ENCODE measurements at regions not wholly inside any gene's neighbourhood (a gene's known extent, or its start where the extent isn't known, plus 50 kb on each side); places are given as distances from the start of the nearest gene placed in this dataset.

GRCh38 chr1:184826001-184826400, 71.3 kb upstream of the EDEM3 start:
- no peak overlapping the region for H3K4me3 ChIP-seq (ENCODE audit: low read length)
- no peak for DNase-seq (ENCODE audit: low read depth)
- TF ChIP-seq CTCF (conservative IDR thresholded peaks at IDR 0.05; ENCODE audit: low read length), result no peak

DNA sequence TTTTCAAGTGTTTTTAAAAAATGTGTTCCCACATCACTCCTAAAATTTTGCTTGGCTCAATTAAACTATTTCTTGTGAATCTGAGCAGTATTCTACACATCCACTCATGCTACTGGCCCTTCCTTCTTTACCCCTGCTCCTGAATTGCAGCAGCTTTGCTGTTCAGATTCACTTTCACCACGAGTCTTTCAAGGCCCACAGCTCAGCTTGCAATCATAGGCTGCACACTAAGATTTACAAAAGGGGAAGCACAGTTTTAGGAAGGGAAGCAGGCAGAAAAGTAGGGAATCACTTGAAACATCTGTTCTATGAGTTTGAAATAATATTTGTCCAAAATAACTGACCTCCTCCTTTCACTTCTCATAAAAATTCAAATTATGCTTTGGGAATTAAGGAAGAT, 70.9 kb upstream of the EDEM3 start:
- DNase-seq (ENCODE audit: low read depth), result no peak
- no peak overlapping the region for H3K4me3 ChIP-seq (ENCODE audit: low read length)
- TF ChIP-seq CTCF (conservative IDR thresholded peaks at IDR 0.05; ENCODE audit: low read length), result no peak

DNA sequence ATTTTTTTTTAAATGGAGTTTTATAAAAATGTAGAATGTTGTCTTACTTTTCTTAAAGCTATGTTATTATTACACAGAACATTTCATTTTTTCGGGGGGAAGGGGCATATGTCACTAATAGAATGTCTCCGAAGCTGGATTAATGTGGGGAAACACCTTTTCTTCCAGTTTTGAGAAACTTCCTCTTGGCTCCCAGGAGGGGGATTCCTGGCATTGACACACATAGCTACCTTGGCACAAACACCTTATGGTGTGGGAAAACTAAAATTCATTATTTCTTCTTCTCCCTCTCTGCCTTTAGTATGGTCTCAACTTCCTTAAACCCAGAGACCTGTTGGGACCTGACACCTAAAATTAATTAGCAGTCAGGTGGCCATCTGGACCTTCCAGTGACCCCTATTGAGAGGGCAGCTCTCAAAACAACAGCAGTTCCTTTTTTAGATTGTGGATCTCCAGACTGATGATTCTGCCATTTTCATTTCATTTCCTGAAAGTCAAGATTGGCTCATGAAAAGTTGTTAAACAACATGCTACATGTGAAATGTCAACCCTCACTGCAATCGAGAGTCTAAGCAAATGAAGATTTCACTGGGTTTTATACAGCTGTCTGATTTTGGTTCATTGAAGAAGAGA, 70.1 kb upstream of the EDEM3 start:
- no peak overlapping the region for H3K4me3 ChIP-seq (ENCODE audit: low read length)
- TF ChIP-seq CTCF (conservative IDR thresholded peaks at IDR 0.05; ENCODE audit: low read length), result no peak
- DNase-seq (ENCODE audit: low read depth), result no peak

- TF ChIP-seq CTCF (conservative IDR thresholded peaks at IDR 0.05; ENCODE audit: low read length), result no peak
- no peak overlapping the region for H3K4me3 ChIP-seq (ENCODE audit: low read length)
- DNase-seq (ENCODE audit: low read depth), result no peak
These were observed 68.4 kb upstream of the EDEM3 start for GRCh38 chr1:184823080-184823479.

DNA sequence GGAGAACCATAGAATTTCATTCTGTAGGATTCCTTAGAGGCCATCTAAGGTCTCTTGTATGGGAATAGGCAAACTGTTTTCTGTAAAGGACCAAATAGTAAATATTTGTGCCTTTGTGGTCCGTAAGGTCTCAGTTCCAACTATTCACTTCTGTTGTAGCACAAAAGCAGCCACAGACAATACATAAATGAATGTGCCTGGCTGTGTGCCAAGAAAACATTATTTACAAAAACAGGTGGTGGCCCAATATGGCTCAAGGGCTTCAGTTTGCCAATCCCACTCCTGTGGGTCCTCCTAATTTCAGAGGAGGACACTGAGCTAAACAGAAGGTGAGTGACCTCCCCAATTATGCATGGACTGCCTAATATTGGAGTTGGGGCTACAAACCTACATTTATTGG, 67.6 kb upstream of the EDEM3 start:
- DNase-seq (ENCODE audit: low read depth), result no peak
- no peak for TF ChIP-seq CTCF (conservative IDR thresholded peaks at IDR 0.05; ENCODE audit: low read length)
- no peak overlapping the region for H3K4me3 ChIP-seq (ENCODE audit: low read length)

DNA sequence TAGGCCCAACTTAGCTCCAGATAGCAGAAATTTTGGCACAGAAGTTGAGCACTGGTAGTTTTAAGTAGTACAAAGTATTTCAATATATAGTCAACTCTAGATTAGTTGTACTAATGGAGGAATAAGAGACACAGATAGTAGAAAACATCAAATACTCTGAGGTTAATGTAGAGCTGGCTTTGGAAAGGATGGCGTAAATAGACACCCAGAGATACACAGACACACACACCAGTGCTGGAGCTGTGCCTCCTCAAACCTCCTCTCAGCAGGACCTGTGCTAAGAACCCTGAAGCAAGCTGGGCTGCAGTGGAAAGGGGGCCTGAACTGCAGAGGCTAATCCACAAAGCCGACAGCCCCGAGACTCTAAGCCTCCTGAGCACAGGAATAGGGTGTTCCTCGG, 67.0 kb upstream of the EDEM3 start:
- TF ChIP-seq CTCF (conservative IDR thresholded peaks at IDR 0.05; ENCODE audit: low read length), result no peak
- no peak for DNase-seq (ENCODE audit: low read depth)
- H3K4me3 ChIP-seq (ENCODE audit: low read length), result no peak overlapping the region

DNA sequence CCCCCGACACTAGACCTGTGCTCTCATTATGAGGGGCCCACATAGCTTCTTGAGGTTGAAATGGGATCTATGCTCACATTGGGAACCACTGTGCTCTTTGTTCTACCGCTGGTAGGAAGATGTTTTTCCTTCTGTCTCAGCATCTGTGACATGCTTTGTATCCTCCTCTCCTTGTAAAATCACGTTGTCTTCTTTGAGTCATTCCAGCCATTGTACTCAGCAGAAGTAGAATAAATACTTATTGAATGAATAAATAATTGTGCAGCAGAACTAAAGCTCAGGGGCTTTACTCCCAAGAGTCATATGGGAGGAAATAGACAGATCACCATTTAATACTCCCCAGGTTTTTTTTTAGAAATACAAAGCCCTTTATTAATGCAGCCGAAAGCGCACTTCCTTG, 66.3 kb upstream of the EDEM3 start:
- no peak overlapping the region for H3K4me3 ChIP-seq (ENCODE audit: low read length)
- TF ChIP-seq CTCF (conservative IDR thresholded peaks at IDR 0.05; ENCODE audit: low read length), result no peak
- DNase-seq (ENCODE audit: low read depth), result no peak
